Gastroesophageal sphincter (tissue), 3 donors: ENCODE measurements at regions not wholly inside any gene's neighbourhood (a gene's known extent, or its start where the extent isn't known, plus 50 kb on each side); places are given as distances from the start of the nearest gene placed in this dataset.

Experiments
- EP300 ChIP-seq: sonication (generic); formaldehyde crosslinking; IDR thresholded peaks from one replicate; pipeline ENCODE4 v1.6.1; 2017; ENCODE audit warnings: antibody characterized with exemption, mild to moderate bottlenecking
- TF ChIP-seq, protein P1 (sequence below), 4 experiments: fragments of 200-600 bp in 2 of 4; fragments of 450-650 bp in 2 of 4; sonication (generic) in 1 of 4; IDR thresholded peaks; one replicate each; pipeline ENCODE4 v1.5.1; 2017 to 2019; ENCODE audit warnings: antibody characterized with exemption in 4 of 4, mild to moderate bottlenecking in 2 of 4, moderate library complexity in 2 of 4

GRCh38 chr15:46331546-46331945 is 696.7 kb downstream of the SQOR start:
- TF ChIP-seq, protein P1, sequence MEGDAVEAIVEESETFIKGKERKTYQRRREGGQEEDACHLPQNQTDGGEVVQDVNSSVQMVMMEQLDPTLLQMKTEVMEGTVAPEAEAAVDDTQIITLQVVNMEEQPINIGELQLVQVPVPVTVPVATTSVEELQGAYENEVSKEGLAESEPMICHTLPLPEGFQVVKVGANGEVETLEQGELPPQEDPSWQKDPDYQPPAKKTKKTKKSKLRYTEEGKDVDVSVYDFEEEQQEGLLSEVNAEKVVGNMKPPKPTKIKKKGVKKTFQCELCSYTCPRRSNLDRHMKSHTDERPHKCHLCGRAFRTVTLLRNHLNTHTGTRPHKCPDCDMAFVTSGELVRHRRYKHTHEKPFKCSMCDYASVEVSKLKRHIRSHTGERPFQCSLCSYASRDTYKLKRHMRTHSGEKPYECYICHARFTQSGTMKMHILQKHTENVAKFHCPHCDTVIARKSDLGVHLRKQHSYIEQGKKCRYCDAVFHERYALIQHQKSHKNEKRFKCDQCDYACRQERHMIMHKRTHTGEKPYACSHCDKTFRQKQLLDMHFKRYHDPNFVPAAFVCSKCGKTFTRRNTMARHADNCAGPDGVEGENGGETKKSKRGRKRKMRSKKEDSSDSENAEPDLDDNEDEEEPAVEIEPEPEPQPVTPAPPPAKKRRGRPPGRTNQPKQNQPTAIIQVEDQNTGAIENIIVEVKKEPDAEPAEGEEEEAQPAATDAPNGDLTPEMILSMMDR (IDR thresholded peaks at IDR 0.05), result no peak
- TF ChIP-seq EP300, result no peak
